ENCODE measurements at regions not wholly inside any gene's neighbourhood (a gene's known extent, or its start where the extent isn't known, plus 50 kb on each side); places are given as distances from the start of the nearest gene placed in this dataset.

DNA sequence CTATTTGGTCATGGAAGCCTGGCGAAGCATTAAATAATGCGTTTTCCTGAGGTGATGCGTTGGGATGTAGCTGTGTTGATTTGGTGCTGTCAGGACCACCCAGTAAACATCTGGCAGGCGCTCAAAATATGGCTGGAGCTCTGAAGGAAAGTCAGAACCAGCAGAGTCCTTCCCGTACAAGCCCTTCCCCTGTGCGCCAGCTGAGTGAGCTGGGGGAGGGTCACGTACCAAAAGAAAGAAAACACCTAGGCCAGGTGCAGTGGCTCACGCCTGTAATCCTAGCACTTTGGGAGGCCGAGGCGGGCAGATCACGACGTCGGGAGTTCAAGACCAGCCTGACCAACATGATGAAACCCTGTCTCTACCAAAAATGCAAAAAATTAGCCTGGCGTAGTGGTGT is 55.6 kb upstream of the CECR2 start:
- H3K27me3 ChIP-seq (replicated peaks; ENCODE audit: insufficient read depth, low read depth, low read length, poor library complexity): no peaks in the 10 kb centered on the region
- intact Hi-C loops (cut with micrococcal nuclease; ENCODE audit: unreplicated experiment): no loop called here
- no peaks in the 10 kb centered on the region for H3K36me3 ChIP-seq (ENCODE audit: insufficient read depth, low read length, poor library complexity, severe bottlenecking)
- H3K9me3 ChIP-seq (ENCODE audit: low read depth, low read length, poor library complexity, severe bottlenecking): no peaks in the 10 kb centered on the region
- H3K27ac ChIP-seq (ENCODE audit: low read depth, low read length, poor library complexity, severe bottlenecking): no peak overlapping the region
- no peak for DNase-seq (ENCODE audit: low spot score)
- H3K4me1 ChIP-seq (ENCODE audit: insufficient read depth, low read length, poor library complexity, severe bottlenecking): no peaks in the 10 kb centered on the region
- BruUV-seq (replicated peaks): no TSS peak
- H3K4me3 ChIP-seq (ENCODE audit: low read depth, low read length, poor library complexity, severe bottlenecking): no peak overlapping the region
- ChIA-PET CTCF (no interaction called here), POLR2A (ENCODE audit: low non-redundant PET) (no interaction called here)
- no peak for TF ChIP-seq CTCF (conservative IDR thresholded peaks at IDR 0.05; ENCODE audit: low read depth, low read length)
- TF ChIP-seq EZH2 (IDR thresholded peaks at IDR 0.05; ENCODE audit: borderline replicate concordance, low read depth, low read length, poor library complexity, severe bottlenecking): no peak

GRCh38 chr22:17307566-17307965 is 61.7 kb upstream of the CECR2 start:
- intact Hi-C loops (cut with micrococcal nuclease; ENCODE audit: unreplicated experiment): no loop called here
- no peaks in the 10 kb centered on the region for H3K36me3 ChIP-seq (ENCODE audit: insufficient read depth, low read length, poor library complexity, severe bottlenecking)
- H3K4me1 ChIP-seq (ENCODE audit: insufficient read depth, low read length, poor library complexity, severe bottlenecking): no peaks in the 10 kb centered on the region
- no peak for DNase-seq (ENCODE audit: low spot score)
- H3K4me3 ChIP-seq (ENCODE audit: low read depth, low read length, poor library complexity, severe bottlenecking): no peak overlapping the region
- no peaks in the 10 kb centered on the region for H3K27me3 ChIP-seq (replicated peaks; ENCODE audit: insufficient read depth, low read depth, low read length, poor library complexity)
- H3K27ac ChIP-seq (ENCODE audit: low read depth, low read length, poor library complexity, severe bottlenecking): no peak overlapping the region
- CTCF ChIA-PET: no interaction called here
- no peak for TF ChIP-seq EZH2 (IDR thresholded peaks at IDR 0.05; ENCODE audit: borderline replicate concordance, low read depth, low read length, poor library complexity, severe bottlenecking)
- TF ChIP-seq CTCF (conservative IDR thresholded peaks at IDR 0.05; ENCODE audit: low read depth, low read length): no peak
- H3K9me3 ChIP-seq (ENCODE audit: low read depth, low read length, poor library complexity, severe bottlenecking): no peaks in the 10 kb centered on the region
- no TSS peak for BruUV-seq (replicated peaks)
- POLR2A ChIA-PET (ENCODE audit: low non-redundant PET): no interaction called here

GRCh38 chr22:17305076-17305475 is 64.2 kb upstream of the CECR2 start:
- no peaks in the 10 kb centered on the region for H3K4me1 ChIP-seq (ENCODE audit: insufficient read depth, low read length, poor library complexity, severe bottlenecking)
- DNase-seq (ENCODE audit: low spot score): no peak
- no peak overlapping the region for H3K4me3 ChIP-seq (ENCODE audit: low read depth, low read length, poor library complexity, severe bottlenecking)
- no peak overlapping the region for H3K27ac ChIP-seq (ENCODE audit: low read depth, low read length, poor library complexity, severe bottlenecking)
- ChIA-PET CTCF (no interaction called here), POLR2A (ENCODE audit: low non-redundant PET) (no interaction called here)
- BruUV-seq (replicated peaks): no TSS peak
- intact Hi-C loops (cut with micrococcal nuclease; ENCODE audit: unreplicated experiment): no loop called here
- H3K9me3 ChIP-seq (ENCODE audit: low read depth, low read length, poor library complexity, severe bottlenecking): no peaks in the 10 kb centered on the region
- H3K36me3 ChIP-seq (ENCODE audit: insufficient read depth, low read length, poor library complexity, severe bottlenecking): no peaks in the 10 kb centered on the region
- H3K27me3 ChIP-seq (replicated peaks; ENCODE audit: insufficient read depth, low read depth, low read length, poor library complexity): no peaks in the 10 kb centered on the region
- TF ChIP-seq EZH2 (IDR thresholded peaks at IDR 0.05; ENCODE audit: borderline replicate concordance, low read depth, low read length, poor library complexity, severe bottlenecking) (no peak), CTCF (conservative IDR thresholded peaks at IDR 0.05; ENCODE audit: low read depth, low read length) (no peak)
